Endothelial cell of umbilical vein (primary cell): ENCODE measurements at regions not wholly inside any gene's neighbourhood (a gene's known extent, or its start where the extent isn't known, plus 50 kb on each side); places are given as distances from the start of the nearest gene placed in this dataset.

Experiments
- BruUV-seq: library from RNA; stranded (reverse); fragments of 400-500 nt; replicated peaks from 2 replicates; lab custom pipeline; 2021; lab: Mats Ljungman, UMichigan
- CTCF ChIA-PET: fragments of 300-600, 350-600 bp; sonication (Branson Sonifier 250); formaldehyde crosslinking; loops from one replicate; lab custom pipeline; 2021; ENCODE audit warnings: antibody characterized with exemption, inconsistent platforms; lab: Charles Lee
- POLR2A ChIA-PET: fragments of 300-600, 350-600 bp; sonication (Branson Sonifier 250); formaldehyde crosslinking; loops from one replicate; lab custom pipeline; 2021; ENCODE audit warnings: antibody characterized with exemption, inconsistent platforms; lab: Charles Lee
- DNase-seq: peaks from one replicate; pipeline ENCODE4 v3.0.0-alpha.2; 2011; ENCODE audit warnings: low read depth, low spot score
- FAIRE-seq: peaks from 2 replicates; lab custom pipeline; 2011; peaks lifted over from hg19 to GRCh38; lab: Jason Lieb, UNC
- H2AFZ ChIP-seq: 2 replicates; pipeline ENCODE4 v1.6.0; 2012; ENCODE audit warnings: low read depth, low read length, control low read depth, inconsistent platforms
- H3K27ac ChIP-seq: 2 replicates; pipeline ENCODE4 v1.5.1; 2011; ENCODE audit warnings: low read depth, mild to moderate bottlenecking, control low read depth, low read length, moderate library complexity; ENCODE audit not compliant: insufficient read depth
- H3K27me3 ChIP-seq, 2 experiments: 2 replicates each; pipeline versions ENCODE4 v1.6.0 to v1.6.1; 2011; ENCODE audit warnings: low read length in 2 of 2, mixed read lengths in 1 of 2; ENCODE audit not compliant: control insufficient read depth in 2 of 2, insufficient read depth in 2 of 2
- H3K36me3 ChIP-seq, 2 experiments: 2 replicates in 1 of 2; 3 replicates in 1 of 2; pipeline ENCODE4 v1.5.1; 2011; ENCODE audit warnings: low read length in 2 of 2, mild to moderate bottlenecking in 1 of 2, moderate library complexity in 1 of 2; ENCODE audit not compliant: control insufficient read depth in 2 of 2, insufficient read depth in 2 of 2; ENCODE audit errors: extremely low read depth in 1 of 2
- H3K4me1 ChIP-seq: 3 replicates; pipeline ENCODE4 v1.5.1; 2011; ENCODE audit warnings: mild to moderate bottlenecking, low read length; ENCODE audit not compliant: control insufficient read depth, insufficient read depth; ENCODE audit errors: extremely low read depth
- H3K4me2 ChIP-seq: 2 replicates; pipeline ENCODE4 v1.6.1; 2011; ENCODE audit warnings: low read length, control low read depth, mixed read lengths; ENCODE audit not compliant: insufficient read depth
- H3K4me3 ChIP-seq, 3 experiments: fragments of 200-600 bp in 1 of 3; sonication (generic), shearing (Covaris generic) in 1 of 3; replicated peaks in 1 of 3; 2 replicates each; pipeline ENCODE4 v1.5.1; 2011 to 2016; ENCODE audit warnings: control low read depth in 3 of 3, low read length in 3 of 3, mild to moderate bottlenecking in 2 of 3, inconsistent platforms in 1 of 3, low read depth in 1 of 3, moderate library complexity in 1 of 3; ENCODE audit not compliant: insufficient read depth in 1 of 3
- H3K79me2 ChIP-seq: 2 replicates; pipeline ENCODE4 v1.6.0; 2012; ENCODE audit warnings: low read length, inconsistent platforms; ENCODE audit not compliant: control insufficient read depth, insufficient read depth
- H3K9ac ChIP-seq: replicated peaks from 2 replicates; pipeline ENCODE3; 2011; ENCODE audit warnings: low read length, control low read depth; ENCODE audit not compliant: insufficient read depth; ENCODE audit errors: extremely low read depth
- H3K9me1 ChIP-seq: replicated peaks from 3 replicates; pipeline ENCODE4 v1.6.0; 2011; ENCODE audit warnings: mild to moderate bottlenecking, low read length; ENCODE audit not compliant: control insufficient read depth, insufficient read depth; ENCODE audit errors: extremely low read depth
- H3K9me3 ChIP-seq: replicated peaks from 2 replicates; pipeline ENCODE4 v1.5.1; 2012; ENCODE audit warnings: low read length, inconsistent platforms; ENCODE audit not compliant: control insufficient read depth, insufficient read depth
- H4K20me1 ChIP-seq: replicated peaks from 2 replicates; pipeline ENCODE3; 2011; ENCODE audit warnings: mild to moderate bottlenecking, low read length; ENCODE audit not compliant: control insufficient read depth, insufficient read depth; ENCODE audit errors: extremely low read depth
- CTCF ChIP-seq, 2 donors: IDR thresholded peaks; 1 replicate in 1 of 2; 2 replicates in 1 of 2; pipeline ENCODE4 v1.5.1; 2011; ENCODE audit warnings: low read length in 2 of 2, mild to moderate bottlenecking in 2 of 2, moderate library complexity in 2 of 2, control low read depth in 1 of 2, inconsistent platforms in 1 of 2, low read depth in 1 of 2; ENCODE audit not compliant: insufficient read depth in 1 of 2; ENCODE audit errors: extremely low read depth in 1 of 2
- EZH2 ChIP-seq: IDR thresholded peaks from 2 replicates; pipeline ENCODE4 v1.6.1; 2012; ENCODE audit warnings: borderline replicate concordance, low read depth, mild to moderate bottlenecking, moderate library complexity, low read length, inconsistent platforms; ENCODE audit not compliant: severe bottlenecking
- FOS ChIP-seq: IDR thresholded peaks from 2 replicates; pipeline ENCODE4 v1.6.1; 2011; ENCODE audit warnings: mild to moderate bottlenecking, low read length, moderate library complexity, borderline replicate concordance; ENCODE audit not compliant: insufficient read depth
- GATA2 ChIP-seq: IDR thresholded peaks from 2 replicates; pipeline ENCODE4 v1.7.0; 2011; ENCODE audit warnings: low read depth, mild to moderate bottlenecking, moderate library complexity, mixed read lengths, low read length; ENCODE audit not compliant: insufficient read length, insufficient read depth
- JUN ChIP-seq: IDR thresholded peaks from 2 replicates; pipeline ENCODE4 v1.6.1; 2011; ENCODE audit warnings: borderline replicate concordance, low read depth; ENCODE audit not compliant: insufficient read length, insufficient read depth
- MYC ChIP-seq: IDR thresholded peaks from one replicate; pipeline ENCODE4 v1.6.1; 2011; ENCODE audit warnings: mild to moderate bottlenecking, low read depth, low read length
- POLR2A ChIP-seq: IDR thresholded peaks from 2 replicates; pipeline ENCODE4 v1.6.1; 2012; ENCODE audit warnings: low read depth, mild to moderate bottlenecking, control low read depth, low read length
- POLR2AphosphoS5 ChIP-seq: IDR thresholded peaks from 2 replicates; pipeline ENCODE4 v1.6.1; 2012; ENCODE audit warnings: low read depth, mild to moderate bottlenecking, control low read depth, low read length, moderate library complexity; ENCODE audit not compliant: insufficient read depth
- dilution Hi-C: fragments of 300-500 bp; cut with MboI; formaldehyde crosslinking; loops from one replicate; pipeline ENCODE4 v1.15.0; 2019; ENCODE audit warnings: low sequenced_read_pairs; ENCODE audit not compliant: extremely low pct_ligation_motif_present
- intact Hi-C: fragments of 100-400 bp; cut with micrococcal nuclease; formaldehyde crosslinking; loops from one replicate; pipeline ENCODE4 v1.10.0; 2022
- TF ChIP-seq, protein P1 (sequence below): IDR thresholded peaks from 2 replicates; pipeline ENCODE4 v1.6.1; 2011; ENCODE audit not compliant: insufficient read depth, insufficient read length

GRCh38 chr2:123648016-123648415 is 377.1 kb upstream of the CNTNAP5 start:
- FAIRE-seq (no peak), DNase-seq (no peak)
- Histone ChIP-seq H4K20me1 (no peaks in the 10 kb centered on the region), H3K79me2 (no peaks in the 10 kb centered on the region), H3K9me1 (no peaks in the 10 kb centered on the region), H3K27me3 (no peaks in the 10 kb centered on the region), H3K4me2 (no peak overlapping the region), H3K4me1 (no peaks in the 10 kb centered on the region), H2AFZ (no peak overlapping the region), H3K9ac (no peak overlapping the region), H3K4me3 (no peak overlapping the region), H3K36me3 (no peaks in the 10 kb centered on the region), H3K9me3 (peaks cover 2% of the 10 kb centered on the region), H3K27ac (no peak overlapping the region)
- dilution Hi-C loops: no loop called here
- TF ChIP-seq POLR2A (no peak), GATA2 (no peak), JUN (no peak), FOS (no peak), POLR2AphosphoS5 (no peak), CTCF (IDR thresholded peaks at IDR 0.05; ENCODE audit: extremely low read depth in 1 of 2, insufficient read depth in 1 of 2, low read depth in 1 of 2, low read length in 2 of 2) (no peak), MYC (no peak), EZH2 (no peak)
- TF ChIP-seq, protein P1, sequence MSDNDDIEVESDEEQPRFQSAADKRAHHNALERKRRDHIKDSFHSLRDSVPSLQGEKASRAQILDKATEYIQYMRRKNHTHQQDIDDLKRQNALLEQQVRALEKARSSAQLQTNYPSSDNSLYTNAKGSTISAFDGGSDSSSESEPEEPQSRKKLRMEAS: no peak
- POLR2A ChIA-PET: no interaction called here
- CTCF ChIA-PET: no interaction called here
- intact Hi-C loops: no loop called here
- BruUV-seq: no TSS peak
